Trophoblast cell (in vitro differentiated cells and primary cell): ENCODE measurements at regions not wholly inside any gene's neighbourhood (a gene's known extent, or its start where the extent isn't known, plus 50 kb on each side); places are given as distances from the start of the nearest gene placed in this dataset.

Source experiments
- DNase-seq, 2 donors: peaks; one replicate each; pipeline ENCODE4 v3.0.0-alpha.2; 2016
- H2AFZ ChIP-seq: 2 replicates; pipeline ENCODE4 v1.6.1; 2013; ENCODE audit warnings: low read length, moderate library complexity, mild to moderate bottlenecking; ENCODE audit not compliant: insufficient read depth, poor library complexity
- H2AK5ac ChIP-seq: 2 replicates; pipeline ENCODE4 v1.6.1; 2013; ENCODE audit warnings: mild to moderate bottlenecking, low read length
- H2BK120ac ChIP-seq: 2 replicates; pipeline ENCODE4 v1.6.1; 2013; ENCODE audit warnings: low read length, mild to moderate bottlenecking, moderate library complexity; ENCODE audit not compliant: insufficient read depth, poor library complexity
- H2BK12ac ChIP-seq: 2 replicates; pipeline ENCODE4 v1.6.1; 2013; ENCODE audit warnings: mild to moderate bottlenecking, low read length, moderate library complexity
- H2BK5ac ChIP-seq: 2 replicates; pipeline ENCODE4 v1.6.1; 2013; ENCODE audit warnings: low read length, low read depth, moderate library complexity, mild to moderate bottlenecking; ENCODE audit not compliant: poor library complexity
- H3K14ac ChIP-seq: 2 replicates; pipeline ENCODE4 v1.6.1; 2013; ENCODE audit warnings: mild to moderate bottlenecking, low read length
- H3K18ac ChIP-seq: 2 replicates; pipeline ENCODE4 v1.6.1; 2013; ENCODE audit warnings: mild to moderate bottlenecking, low read length
- H3K23ac ChIP-seq: 2 replicates; pipeline ENCODE4 v1.6.1; 2013; ENCODE audit warnings: low read length
- H3K27ac ChIP-seq: 2 replicates; pipeline ENCODE4 v1.5.1; 2013; ENCODE audit warnings: low read depth, mild to moderate bottlenecking, inconsistent platforms, low read length, moderate library complexity
- H3K27me3 ChIP-seq: 2 replicates; pipeline ENCODE4 v1.6.1; 2013; ENCODE audit warnings: inconsistent platforms, mild to moderate bottlenecking, low read length, moderate library complexity; ENCODE audit not compliant: insufficient read depth
- H3K36me3 ChIP-seq, 2 experiments: 1 replicate in 1 of 2; 2 replicates in 1 of 2; pipeline ENCODE4 v1.6.1; 2013; ENCODE audit warnings: low read length in 2 of 2, mild to moderate bottlenecking in 2 of 2, moderate library complexity in 1 of 2; ENCODE audit not compliant: insufficient read depth in 2 of 2, control insufficient read depth in 1 of 2
- H3K4ac ChIP-seq: 2 replicates; pipeline ENCODE4 v1.6.1; 2013; ENCODE audit warnings: low read depth, mild to moderate bottlenecking, low read length, moderate library complexity
- H3K4me1 ChIP-seq, 2 experiments: 1 replicate in 1 of 2; 2 replicates in 1 of 2; pipeline ENCODE4 v1.6.1; 2013; ENCODE audit warnings: low read length in 2 of 2, mild to moderate bottlenecking in 2 of 2, moderate library complexity in 1 of 2; ENCODE audit not compliant: insufficient read depth in 2 of 2, control insufficient read depth in 1 of 2
- H3K4me2 ChIP-seq: 2 replicates; pipeline ENCODE4 v1.6.1; 2013; ENCODE audit warnings: inconsistent platforms, mild to moderate bottlenecking, low read length, moderate library complexity
- H3K4me3 ChIP-seq: 2 replicates; pipeline ENCODE4 v1.5.1; 2013; ENCODE audit warnings: mild to moderate bottlenecking, low read depth, low read length, inconsistent platforms
- H3K79me1 ChIP-seq: one replicate; pipeline ENCODE4 v1.6.1; 2013; ENCODE audit warnings: low read length
- H3K79me2 ChIP-seq: 2 replicates; pipeline ENCODE4 v1.6.1; 2013; ENCODE audit warnings: low read length, mild to moderate bottlenecking; ENCODE audit not compliant: control insufficient read depth, insufficient read depth, poor library complexity
- H3K9ac ChIP-seq: 2 replicates; pipeline ENCODE4 v1.6.1; 2013; ENCODE audit warnings: mild to moderate bottlenecking, low read length
- H3K9me3 ChIP-seq: 2 replicates; pipeline ENCODE4 v1.6.1; 2013; ENCODE audit warnings: low read depth, mild to moderate bottlenecking, control low read depth, inconsistent platforms, low read length; ENCODE audit not compliant: insufficient read depth
- H4K12ac ChIP-seq: 2 replicates; pipeline ENCODE4 v1.6.1; 2013; ENCODE audit warnings: low read depth, mild to moderate bottlenecking, low read length, moderate library complexity
- H4K8ac ChIP-seq: 2 replicates; pipeline ENCODE4 v1.6.1; 2013; ENCODE audit warnings: low read depth, mild to moderate bottlenecking, low read length, moderate library complexity
- H4K91ac ChIP-seq: one replicate; pipeline ENCODE4 v1.6.1; 2013; ENCODE audit warnings: low read depth, mild to moderate bottlenecking, low read length, moderate library complexity
- WGBS: extraction: QIAGEN DNeasy Blood & Tissue Kit; methylation state at CpG from one replicate; pipeline ENCODE4 v1.1.7; 2013; ENCODE audit warnings: missing lambda C conversion rate; ENCODE audit not compliant: insufficient read length, insufficient coverage; ENCODE audit errors: extremely low coverage; 5-methylcytosine and 5-hydroxymethylcytosine counted together

GRCh38 chr6:18062733-18063132 lies 59.7 kb downstream of the NHLRC1 start:
- Histone ChIP-seq H3K4me2 (no peak overlapping the region), H3K79me1 (no peaks in the 10 kb centered on the region), H2BK12ac (no peak overlapping the region), H3K4ac (no peak overlapping the region), H3K18ac (no peak overlapping the region), H3K23ac (no peak overlapping the region), H3K4me3 (no peak overlapping the region), H2BK120ac (no peak overlapping the region), H3K4me1 (no peaks in the 10 kb centered on the region), H3K36me3 (no peaks in the 10 kb centered on the region), H2AK5ac (no peak overlapping the region), H3K79me2 (no peaks in the 10 kb centered on the region), H4K12ac (no peak overlapping the region), H4K8ac (no peak overlapping the region), H3K9me3 (peaks cover 2% of the 10 kb centered on the region), H3K27ac (no peak overlapping the region), H2BK5ac (no peak overlapping the region), H3K27me3 (no peaks in the 10 kb centered on the region), H3K14ac (no peak overlapping the region), H4K91ac (no peak overlapping the region), H3K9ac (no peak overlapping the region), H2AFZ (no peak overlapping the region)
- no CpG with 5 or more reads among the region's 1 CpG for WGBS
- no peak for DNase-seq

- Histone ChIP-seq H4K12ac (no peak overlapping the region), H3K27ac (no peak overlapping the region), H3K4ac (no peak overlapping the region), H4K91ac (no peak overlapping the region), H2AK5ac (no peak overlapping the region), H4K8ac (no peak overlapping the region), H2AFZ (no peak overlapping the region), H3K4me1 (no peaks in the 10 kb centered on the region), H3K9ac (no peak overlapping the region), H3K4me3 (no peak overlapping the region), H2BK120ac (no peak overlapping the region), H3K18ac (no peak overlapping the region), H3K36me3 (no peaks in the 10 kb centered on the region), H3K9me3 (no peaks in the 10 kb centered on the region), H3K14ac (no peak overlapping the region), H3K27me3 (no peaks in the 10 kb centered on the region), H2BK5ac (no peak overlapping the region), H3K79me2 (no peaks in the 10 kb centered on the region), H2BK12ac (no peak overlapping the region), H3K4me2 (no peak overlapping the region), H3K79me1 (no peaks in the 10 kb centered on the region), H3K23ac (no peak overlapping the region)
- no CpG with 5 or more reads among the region's 5 CpGs for WGBS
- no peak for DNase-seq
These were observed 64.0 kb downstream of the NHLRC1 start for GRCh38 chr6:18058429-18058828.

GRCh38 chr6:18055714-18056382 lies 66.6 kb downstream of the NHLRC1 start:
- Histone ChIP-seq H3K79me1 (no peaks in the 10 kb centered on the region), H3K36me3 (no peaks in the 10 kb centered on the region), H3K27me3 (no peaks in the 10 kb centered on the region), H4K8ac (no peak overlapping the region), H3K4me2 (no peak overlapping the region), H3K9me3 (no peaks in the 10 kb centered on the region), H2BK120ac (no peak overlapping the region), H2BK5ac (no peak overlapping the region), H4K91ac (no peak overlapping the region), H3K14ac (no peak overlapping the region), H3K9ac (no peak overlapping the region), H3K4ac (no peak overlapping the region), H3K4me1 (peaks cover 0 to 2% of the 10 kb centered on the region in 2 experiments), H2AFZ (no peak overlapping the region), H4K12ac (no peak overlapping the region), H2BK12ac (no peak overlapping the region), H3K79me2 (no peaks in the 10 kb centered on the region), H3K27ac (no peak overlapping the region), H3K23ac (no peak overlapping the region), H2AK5ac (no peak overlapping the region), H3K4me3 (no peak overlapping the region), H3K18ac (no peak overlapping the region)
- peak; percentile 26 to 65 for DNase-seq
- WGBS: no CpG with 5 or more reads among the region's 4 CpGs

- Histone ChIP-seq H4K8ac (no peak overlapping the region), H3K9ac (no peak overlapping the region), H3K4ac (no peak overlapping the region), H4K12ac (no peak overlapping the region), H3K4me1 (peaks cover 0 to 2% of the 10 kb centered on the region in 2 experiments), H3K79me1 (no peaks in the 10 kb centered on the region), H3K79me2 (no peaks in the 10 kb centered on the region), H2BK120ac (no peak overlapping the region), H2BK5ac (no peak overlapping the region), H3K36me3 (no peaks in the 10 kb centered on the region), H4K91ac (no peak overlapping the region), H3K18ac (no peak overlapping the region), H2AFZ (no peak overlapping the region), H3K27me3 (no peaks in the 10 kb centered on the region), H2BK12ac (no peak overlapping the region), H3K23ac (no peak overlapping the region), H3K4me3 (no peak overlapping the region), H3K14ac (no peak overlapping the region), H2AK5ac (no peak overlapping the region), H3K9me3 (no peaks in the 10 kb centered on the region), H3K4me2 (no peak overlapping the region), H3K27ac (no peak overlapping the region)
- DNase-seq: no peak
These were observed 67.4 kb downstream of the NHLRC1 start for GRCh38 chr6:18055098-18055497.
